DMS53 treated with DMSO at 0.1 percent for 48 hours (cell line): ENCODE measurements at regions not wholly inside any gene's neighbourhood (a gene's known extent, or its start where the extent isn't known, plus 50 kb on each side); places are given as distances from the start of the nearest gene placed in this dataset.

ENCODE experiments used
- DNase-seq: peaks from one replicate; lab custom pipeline; 2025; ENCODE audit not compliant: unreplicated experiment; lab: John Stamatoyannopoulos, UW

DNA sequence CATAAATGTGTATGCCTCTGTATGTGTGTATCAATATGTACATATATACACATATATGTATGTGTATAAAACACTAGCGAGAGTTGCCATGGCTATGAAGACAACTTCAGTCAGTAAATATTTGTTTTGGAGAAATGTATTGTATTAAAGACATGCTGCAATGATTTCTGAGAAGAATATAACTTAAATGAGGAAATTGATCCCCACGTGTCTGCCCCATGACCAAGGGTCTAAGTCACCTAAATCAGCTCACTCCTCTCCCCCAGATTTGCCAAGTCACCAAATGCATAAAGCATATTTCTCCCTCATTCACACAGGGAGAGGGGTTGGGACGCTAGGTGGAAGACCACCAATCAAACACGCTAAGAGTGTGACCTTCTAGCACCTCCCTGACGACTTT lies 58.3 kb upstream of the LYST start:
- peak; percentile 21 for DNase-seq

DNA sequence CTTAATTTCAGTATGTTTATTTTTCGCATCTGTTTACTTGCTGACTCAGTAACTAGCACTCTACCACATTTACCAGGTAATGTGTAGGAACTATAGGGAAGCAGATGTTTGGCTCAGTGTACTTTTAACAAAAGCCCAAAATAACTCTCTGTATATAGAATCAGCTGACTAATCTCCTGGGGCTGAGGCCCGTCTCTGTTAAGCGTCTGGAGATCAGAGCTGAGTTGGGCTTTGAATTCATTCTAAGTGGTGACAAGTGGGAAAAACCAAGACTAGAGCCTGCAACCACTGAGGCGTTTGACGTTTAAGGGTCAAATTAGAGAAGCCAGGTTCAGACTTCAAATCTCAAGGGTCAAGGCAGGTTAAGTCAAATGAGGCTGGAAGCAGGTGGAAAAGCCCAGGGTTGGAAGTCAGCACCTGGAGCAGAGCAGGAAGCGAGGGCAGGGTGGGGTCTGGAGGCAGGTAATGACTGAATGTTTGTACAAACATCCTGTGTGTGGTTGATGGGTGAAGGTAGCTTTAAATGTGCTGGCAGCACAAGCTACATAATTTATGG lies 56.8 kb upstream of the LYST start:
- peak; percentile 88 for DNase-seq

DNA sequence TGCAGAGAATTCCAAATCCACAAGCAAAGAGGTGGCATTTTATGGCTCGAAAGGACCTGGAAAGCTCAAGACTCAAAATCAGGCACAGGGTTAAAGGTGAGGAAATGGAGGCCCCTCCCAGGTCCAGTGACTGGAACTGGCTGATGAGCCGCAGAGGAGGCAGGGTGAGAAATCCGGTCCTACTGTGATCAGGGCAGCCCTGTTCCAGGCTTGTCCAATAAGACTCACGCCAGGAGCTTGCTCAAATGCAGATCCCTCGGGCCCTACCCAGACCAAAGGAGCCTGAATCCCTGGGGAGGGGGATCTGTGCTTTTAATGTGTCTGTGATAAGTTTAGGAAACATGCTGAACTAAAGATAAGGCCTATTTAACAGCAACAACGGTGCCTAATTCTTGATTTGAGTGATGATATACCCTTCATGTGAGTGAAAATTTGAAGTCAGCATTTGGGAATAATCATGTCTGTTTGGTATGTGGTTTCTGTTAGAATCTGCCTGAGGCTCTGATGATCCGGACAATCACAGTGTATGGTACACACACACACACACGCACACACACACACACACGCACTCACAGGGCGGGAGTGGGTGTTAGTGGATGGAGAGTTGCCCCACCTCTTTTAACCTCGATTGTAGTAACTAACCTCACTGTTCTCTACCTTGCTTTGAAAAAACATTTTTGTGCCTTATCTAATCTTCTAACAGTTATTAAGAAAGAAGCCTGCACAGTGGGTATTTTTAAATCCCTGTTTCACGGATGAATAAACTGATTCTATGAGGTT lies 54.1 kb upstream of the LYST start:
- DNase-seq, result no peak

DNA sequence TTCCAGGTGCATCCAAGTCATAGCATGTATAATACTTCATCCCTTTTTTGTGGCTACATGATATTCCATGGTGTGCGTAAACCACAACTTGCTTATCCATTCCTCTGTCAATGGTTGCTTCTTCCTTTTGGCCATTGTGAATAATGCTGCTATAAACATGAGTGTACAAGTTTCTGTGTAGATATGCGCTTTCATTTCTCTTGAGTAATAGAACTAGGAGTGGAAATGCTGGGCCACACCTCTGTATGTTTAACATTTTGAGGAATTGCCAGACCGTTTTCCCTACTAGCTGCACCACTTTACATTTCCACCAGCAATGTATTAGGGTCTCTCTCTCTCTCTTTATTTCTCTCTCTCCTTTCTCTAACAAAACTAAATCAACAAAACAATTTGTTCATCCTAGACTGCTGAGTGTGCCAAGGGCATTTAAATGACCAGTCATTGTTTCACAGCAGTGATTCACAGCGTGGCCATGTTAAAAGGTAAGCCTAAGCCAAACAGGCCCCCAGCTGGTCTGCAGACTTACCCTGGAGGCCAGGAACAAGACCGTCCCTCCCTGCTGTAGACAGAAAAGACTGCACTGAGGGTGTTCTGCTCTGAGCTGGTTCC lies 53.2 kb upstream of the LYST start:
- peak; percentile 5 for DNase-seq

DNA sequence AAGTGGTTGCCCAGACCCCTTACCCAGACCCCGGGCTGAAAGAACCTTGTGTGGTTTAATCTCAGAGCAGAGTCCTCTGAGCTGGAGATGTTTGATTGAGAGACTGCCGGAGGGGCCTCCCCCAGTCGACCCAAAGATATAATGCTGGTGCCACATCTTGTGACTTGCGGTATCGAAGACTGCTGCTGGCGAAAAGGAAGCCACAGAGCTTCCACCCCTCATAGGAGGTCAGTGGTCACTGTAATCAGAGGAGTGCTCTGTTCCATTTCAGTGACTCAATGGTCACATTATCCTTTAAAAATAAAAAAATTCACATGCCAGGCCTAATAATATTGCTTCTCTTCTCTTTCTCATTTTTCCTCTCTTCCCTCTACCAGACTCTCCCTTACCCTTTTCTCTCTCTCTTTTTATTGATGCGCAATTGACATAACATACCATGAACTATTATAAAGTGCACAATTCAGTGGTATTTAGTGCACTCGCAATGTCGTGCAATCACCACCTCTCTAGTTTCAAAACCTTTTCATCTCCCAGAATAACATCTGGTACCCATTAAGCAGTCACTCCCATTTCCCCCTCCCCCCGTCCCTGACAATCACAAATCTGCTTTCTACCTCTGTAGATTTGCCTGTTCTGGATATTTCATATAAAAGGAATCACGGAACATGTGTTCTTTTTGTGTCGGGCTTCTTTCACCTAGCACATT lies 52.6 kb upstream of the LYST start:
- no peak for DNase-seq

DNA sequence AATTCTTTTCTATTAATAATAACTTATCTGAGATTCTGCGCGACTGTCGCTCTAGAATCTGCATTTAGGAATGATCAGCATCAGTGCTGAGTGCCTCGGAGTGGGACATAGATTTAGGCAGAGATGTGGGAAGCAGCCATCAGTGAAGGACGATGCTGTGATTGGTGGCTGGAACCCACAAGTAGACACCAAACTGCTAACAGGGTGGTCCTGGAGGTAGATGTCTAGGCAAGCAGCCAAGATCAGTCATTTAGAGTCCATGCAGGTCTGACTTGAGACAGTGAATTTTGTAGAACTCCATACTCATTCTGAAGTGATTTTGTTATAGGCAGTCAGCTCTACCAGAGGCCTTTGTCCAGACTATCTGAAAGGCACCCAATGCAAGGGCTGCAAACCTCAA lies 51.8 kb upstream of the LYST start:
- no peak for DNase-seq

DNA sequence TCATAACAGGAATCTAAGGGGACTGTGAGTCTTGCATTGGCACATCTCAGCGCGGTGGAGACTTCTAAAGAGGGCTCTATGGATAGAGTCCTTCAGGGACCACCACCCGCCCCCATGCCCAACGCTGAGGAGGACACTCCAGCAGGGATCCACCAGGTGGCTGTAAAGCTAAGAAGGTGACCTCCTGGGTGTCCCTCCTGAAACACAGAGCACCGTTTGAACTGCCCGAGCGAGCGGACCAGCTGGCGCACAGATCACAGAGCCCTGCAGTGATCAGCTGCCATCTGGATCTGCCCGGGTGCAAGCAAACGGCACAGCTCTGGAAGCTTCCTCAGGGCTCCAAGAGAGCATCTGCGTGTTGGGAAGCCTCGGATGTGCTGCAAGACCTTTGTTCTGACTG lies 51.3 kb upstream of the LYST start:
- DNase-seq, result no peak

DNA sequence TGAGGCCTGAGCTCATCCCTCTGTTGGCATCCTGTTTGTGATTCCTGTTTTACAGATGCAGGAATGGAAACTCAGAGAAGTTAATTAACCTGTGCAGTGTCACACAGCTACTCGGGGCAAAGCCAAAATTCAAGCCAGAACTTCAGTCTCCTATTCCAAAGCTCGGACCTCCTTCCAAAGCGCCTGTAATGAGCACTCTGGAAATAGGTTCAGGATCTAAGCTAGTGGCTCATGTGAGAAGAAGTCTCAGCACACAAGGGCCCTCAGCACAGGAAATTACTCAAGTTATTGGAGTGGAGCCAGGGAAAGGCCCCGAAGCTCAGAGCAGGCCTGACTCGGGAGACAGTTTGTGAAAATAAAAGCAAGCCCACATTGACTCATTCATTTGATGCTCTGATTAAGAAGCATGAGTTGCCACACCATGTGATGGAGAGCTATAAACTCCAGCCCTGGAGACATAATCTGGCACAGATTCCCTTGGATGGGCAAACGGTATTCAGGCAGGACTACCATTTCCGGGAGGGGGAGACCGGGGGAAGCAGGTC lies 50.6 kb upstream of the LYST start:
- DNase-seq, result peak; percentile 85
